ENCODE measurements at regions not wholly inside any gene's neighbourhood (a gene's known extent, or its start where the extent isn't known, plus 50 kb on each side); places are given as distances from the start of the nearest gene placed in this dataset.

DNA sequence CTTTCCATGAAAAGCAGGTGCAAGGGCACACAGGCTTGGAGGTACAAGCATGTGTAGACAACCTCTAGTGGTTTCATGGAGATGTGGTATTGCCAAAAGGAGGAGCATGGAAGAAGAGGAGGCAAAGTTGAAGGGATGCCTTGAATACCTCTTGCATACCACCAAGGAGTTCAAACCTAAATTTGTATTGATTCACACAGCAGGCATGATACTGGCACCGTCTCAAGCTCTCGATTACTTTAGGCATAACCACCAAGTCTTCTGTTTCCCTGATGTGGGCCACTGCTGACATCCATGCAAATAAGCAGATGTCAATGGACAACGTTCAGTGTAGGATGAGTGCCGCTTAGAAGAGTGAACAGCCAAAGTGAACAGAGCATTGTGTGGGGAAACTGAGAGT is 87.1 kb downstream of the SCN11A start:
- TF ChIP-seq, protein P1, sequence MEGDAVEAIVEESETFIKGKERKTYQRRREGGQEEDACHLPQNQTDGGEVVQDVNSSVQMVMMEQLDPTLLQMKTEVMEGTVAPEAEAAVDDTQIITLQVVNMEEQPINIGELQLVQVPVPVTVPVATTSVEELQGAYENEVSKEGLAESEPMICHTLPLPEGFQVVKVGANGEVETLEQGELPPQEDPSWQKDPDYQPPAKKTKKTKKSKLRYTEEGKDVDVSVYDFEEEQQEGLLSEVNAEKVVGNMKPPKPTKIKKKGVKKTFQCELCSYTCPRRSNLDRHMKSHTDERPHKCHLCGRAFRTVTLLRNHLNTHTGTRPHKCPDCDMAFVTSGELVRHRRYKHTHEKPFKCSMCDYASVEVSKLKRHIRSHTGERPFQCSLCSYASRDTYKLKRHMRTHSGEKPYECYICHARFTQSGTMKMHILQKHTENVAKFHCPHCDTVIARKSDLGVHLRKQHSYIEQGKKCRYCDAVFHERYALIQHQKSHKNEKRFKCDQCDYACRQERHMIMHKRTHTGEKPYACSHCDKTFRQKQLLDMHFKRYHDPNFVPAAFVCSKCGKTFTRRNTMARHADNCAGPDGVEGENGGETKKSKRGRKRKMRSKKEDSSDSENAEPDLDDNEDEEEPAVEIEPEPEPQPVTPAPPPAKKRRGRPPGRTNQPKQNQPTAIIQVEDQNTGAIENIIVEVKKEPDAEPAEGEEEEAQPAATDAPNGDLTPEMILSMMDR (IDR thresholded peaks at IDR 0.05) = no peak

DNA sequence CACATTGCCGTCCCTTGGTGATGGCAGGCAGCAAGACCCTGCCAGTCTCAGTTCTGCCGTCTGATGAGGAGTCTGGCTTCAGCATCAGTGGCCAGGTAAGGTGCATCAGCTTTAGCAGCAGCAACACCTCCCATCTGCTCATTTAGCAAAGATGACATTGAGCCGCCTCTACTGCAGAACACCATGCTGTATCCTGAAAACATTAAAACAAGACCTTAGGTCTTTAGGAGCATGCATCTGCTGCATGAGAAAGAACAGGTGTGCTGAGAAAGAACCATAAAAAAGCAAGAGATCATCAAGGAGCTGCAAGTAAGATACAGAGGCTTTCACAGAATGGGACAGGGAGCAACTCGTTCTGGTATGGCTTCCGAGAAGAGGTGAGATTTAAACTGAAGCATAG is 87.5 kb downstream of the SCN11A start:
- TF ChIP-seq, protein P1 (IDR thresholded peaks at IDR 0.05) = no peak

DNA sequence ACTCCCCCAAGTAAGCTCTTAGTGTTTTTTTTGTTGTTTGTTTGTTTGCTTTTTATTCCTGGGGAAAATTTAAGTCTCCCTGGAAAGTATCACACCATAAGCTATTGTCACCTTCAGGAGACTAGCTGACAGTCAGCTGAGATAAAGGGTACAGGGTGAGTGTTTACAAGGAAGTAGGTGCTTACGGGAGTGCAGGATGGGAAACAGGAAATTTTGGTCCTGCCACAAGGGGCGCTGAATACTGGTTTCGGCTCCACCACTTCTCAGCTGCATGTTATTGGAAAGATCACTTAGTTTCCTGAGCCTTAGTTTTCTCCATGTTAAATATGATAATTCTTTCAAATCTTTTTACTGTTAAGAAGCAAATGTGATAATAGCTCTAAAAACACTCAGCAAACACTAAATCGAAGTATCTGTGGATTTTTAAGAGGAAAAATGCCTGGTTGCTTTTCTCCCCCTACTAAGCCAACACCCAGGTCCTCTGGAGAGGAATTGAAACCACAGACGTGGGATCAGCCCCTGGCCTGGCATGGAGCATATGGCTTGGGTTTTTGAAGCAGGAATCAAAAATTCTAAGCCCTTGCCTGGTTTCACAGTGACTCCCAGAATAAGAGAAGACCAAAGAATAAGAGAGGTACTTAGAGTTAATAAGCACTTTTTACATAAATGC is 90.7 kb downstream of the SCN11A start:
- TF ChIP-seq, protein P1 (IDR thresholded peaks at IDR 0.05) = peak; percentile 71

DNA sequence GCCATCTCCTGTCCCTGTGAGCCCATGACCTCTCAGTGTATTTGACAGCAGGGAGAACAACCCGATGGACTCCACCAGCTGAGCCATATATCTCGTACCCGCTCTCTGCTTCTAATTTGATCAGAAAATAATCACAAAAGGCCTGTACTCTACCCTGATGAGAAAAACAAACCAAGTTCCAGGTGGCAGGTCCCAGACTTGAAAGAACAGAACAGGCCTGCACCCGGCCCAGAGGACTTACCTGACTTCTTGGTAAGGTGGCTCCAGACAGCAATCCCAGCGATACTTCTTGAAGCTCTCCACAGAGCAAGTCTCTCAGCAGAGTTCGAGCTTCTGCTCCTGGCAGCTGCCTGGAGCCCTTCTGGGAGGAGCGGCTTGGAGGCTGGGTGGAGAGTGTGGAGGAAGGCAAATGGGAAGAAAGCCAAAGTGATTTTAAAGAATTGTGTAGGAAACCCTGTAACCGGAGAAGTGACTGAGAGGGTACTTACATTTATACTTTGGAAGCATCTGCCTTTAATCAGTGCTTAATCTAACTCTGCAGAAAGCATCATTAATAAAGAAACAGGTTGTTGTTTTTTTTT is 91.6 kb downstream of the SCN11A start:
- TF ChIP-seq, protein P1 (IDR thresholded peaks at IDR 0.05) = no peak

DNA sequence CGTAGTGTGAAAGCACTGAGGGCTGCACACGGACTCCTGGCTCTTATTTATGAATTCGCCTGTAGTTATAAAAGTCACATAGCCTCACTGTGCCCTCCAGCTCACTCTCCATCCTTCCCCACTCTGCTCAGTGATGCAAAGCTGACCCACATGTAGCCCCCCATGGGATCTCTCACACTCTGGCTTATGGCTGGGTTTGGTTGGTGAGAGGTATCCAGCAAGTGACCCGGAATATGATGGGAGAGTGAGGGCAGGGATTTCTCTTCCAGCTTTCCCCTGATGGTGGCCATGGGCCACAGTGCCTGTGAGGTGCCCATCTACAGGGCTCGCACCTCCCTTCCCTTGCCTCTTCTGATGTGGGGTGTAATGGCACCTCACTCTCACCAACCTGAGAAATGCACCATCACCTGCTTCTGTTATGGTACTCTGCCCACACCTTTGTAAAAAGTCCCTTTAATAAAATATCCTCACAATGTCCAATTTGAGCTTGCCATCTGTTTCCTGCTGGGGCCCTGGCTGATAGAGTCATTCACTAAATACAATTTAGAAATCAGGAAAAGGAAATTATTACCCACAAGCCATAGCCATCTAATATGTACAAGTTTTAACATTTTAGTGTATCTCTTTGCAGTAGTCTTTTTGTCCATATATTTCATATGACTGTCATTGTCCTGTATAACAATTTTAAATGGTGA is 93.6 kb downstream of the SCN11A start:
- TF ChIP-seq, protein P1 (IDR thresholded peaks at IDR 0.05) = no peak

DNA sequence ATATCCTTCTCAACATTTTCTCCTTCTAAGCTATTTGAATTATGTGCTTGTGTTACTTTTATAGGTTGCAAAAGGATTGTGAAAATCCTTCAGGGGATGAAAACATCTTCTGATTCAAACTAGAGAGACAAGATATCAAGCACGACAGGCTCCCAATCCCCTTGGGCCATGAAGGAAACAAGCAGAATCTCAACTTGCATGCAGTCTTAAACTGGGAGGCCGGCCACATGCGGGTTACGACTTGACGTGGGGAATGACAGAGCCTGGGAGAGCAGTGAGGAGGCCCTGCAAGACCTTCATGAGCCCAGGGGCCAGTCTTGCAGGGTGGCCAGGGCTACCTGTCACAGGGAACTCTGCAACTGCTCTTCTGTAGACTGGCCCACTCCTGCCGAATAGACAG is 94.4 kb downstream of the SCN11A start:
- TF ChIP-seq, protein P1 (IDR thresholded peaks at IDR 0.05) = no peak

DNA sequence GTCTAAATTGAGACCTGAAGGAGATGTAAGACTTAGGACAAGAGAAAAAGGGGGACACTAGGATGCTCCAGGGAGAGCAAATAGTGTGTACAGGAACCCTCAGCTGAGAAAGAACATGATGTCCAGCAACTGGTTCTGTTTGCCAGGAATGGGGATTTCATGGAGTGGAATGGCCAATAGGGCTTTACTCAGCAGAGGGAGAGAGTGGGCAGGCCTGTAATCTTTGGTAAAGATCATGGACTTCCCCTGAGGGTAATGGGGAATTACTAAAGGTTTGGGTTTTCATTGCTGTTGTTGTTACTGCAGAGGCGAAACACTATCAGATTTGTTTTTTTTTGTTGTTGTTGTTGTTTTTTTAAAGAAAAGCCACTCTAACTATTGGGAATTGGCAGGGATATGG is 99.0 kb downstream of the SCN11A start:
- TF ChIP-seq, protein P1 (IDR thresholded peaks at IDR 0.05) = no peak

Data from LNCAP (cell line).